ENCODE measurements at regions not wholly inside any gene's neighbourhood (a gene's known extent, or its start where the extent isn't known, plus 50 kb on each side); places are given as distances from the start of the nearest gene placed in this dataset.

- Histone ChIP-seq H3K56ac (replicated peaks; ENCODE audit: insufficient read length, low read depth, low read length) (no peak overlapping the region), H3K36me3 (ENCODE audit: control insufficient read depth in 2 of 4, insufficient read depth in 4 of 4, low read length in 3 of 4) (peaks cover 0 to 2% (median 0%) of the 10 kb centered on the region in 4 experiments; a peak in 1 of 8 replicates), H3K9ac (replicated peaks in 1 of 4; ENCODE audit: extremely low read depth in 1 of 4, low read depth in 3 of 4, low read length in 3 of 4) (no peak overlapping the region), H4K91ac (replicated peaks; ENCODE audit: insufficient read length, low read length) (no peak overlapping the region), H4K20me1 (replicated peaks in 1 of 2; ENCODE audit: control insufficient read depth in 1 of 2, insufficient read depth in 2 of 2, low read length in 2 of 2) (no peaks in the 10 kb centered on the region), H3K4ac (replicated peaks; ENCODE audit: insufficient read length, low read depth, low read length) (no peak overlapping the region), H3K9me3 (ENCODE audit: insufficient read depth in 2 of 2, low read depth in 1 of 2, low read length in 1 of 2) (peaks cover 3 to 7% of the 10 kb centered on the region in 2 experiments; a peak in 3 of 4 replicates), H2BK20ac (ENCODE audit: low read length) (no peak overlapping the region), H2BK12ac (ENCODE audit: low read depth, low read length) (no peak overlapping the region), H3K4me2 (ENCODE audit: insufficient read depth in 1 of 2, low read depth in 2 of 2, low read length in 2 of 2) (no peak overlapping the region), H3K79me2 (ENCODE audit: control insufficient read depth in 1 of 2, insufficient read depth in 2 of 2, low read length in 2 of 2) (no peaks in the 10 kb centered on the region), H4K8ac (ENCODE audit: extremely low read depth, insufficient read depth, low read length) (no peak overlapping the region), H3K79me1 (ENCODE audit: low read depth, low read length) (no peaks in the 10 kb centered on the region), H3K27me3 (replicated peaks in 1 of 4; ENCODE audit: control insufficient read depth in 3 of 4, extremely low read depth in 1 of 4, insufficient read depth in 3 of 4, low read length in 3 of 4) (no peaks in the 10 kb centered on the region), H2BK5ac (ENCODE audit: low read depth, low read length) (no peak overlapping the region), H3K14ac (ENCODE audit: insufficient read length) (no peak overlapping the region), H3K18ac (ENCODE audit: extremely low read depth, low read length) (no peak overlapping the region), H4K5ac (ENCODE audit: insufficient read length, low read depth, low read length) (no peak overlapping the region), H3K23me2 (ENCODE audit: low read depth, low read length) (no peaks in the 10 kb centered on the region), H2BK120ac (replicated peaks; ENCODE audit: low read depth, low read length) (no peak overlapping the region), H3K4me1 (replicated peaks in 1 of 4; ENCODE audit: control insufficient read depth in 3 of 4, insufficient read depth in 4 of 4, low read length in 3 of 4) (no peaks in the 10 kb centered on the region), H2AK5ac (ENCODE audit: low read depth, low read length) (no peak overlapping the region), H2BK15ac (ENCODE audit: low read length) (no peak overlapping the region), H3K4me3 (ENCODE audit: extremely low read depth in 1 of 4, insufficient read depth in 2 of 4, low read depth in 3 of 4, low read length in 4 of 4) (no peak overlapping the region), H3K27ac (ENCODE audit: low read depth, low read length) (no peak overlapping the region), H3K23ac (ENCODE audit: insufficient read length) (no peak overlapping the region), H2AFZ (ENCODE audit: low read length) (no peak overlapping the region)
- FAIRE-seq (no peak), DNase-seq (ENCODE audit: low read depth in 1 of 2, low spot score in 2 of 2) (no peak)
- CTCF ChIA-PET (ENCODE audit: partially characterized antibody) = no interaction called here
- POLR2A ChIA-PET (ENCODE audit: partially characterized antibody) = no interaction called here
- no peak for TF ChIP-seq POU5F1 (IDR thresholded peaks at IDR 0.05; ENCODE audit: low read depth, low read length)
- no peak for TF ChIP-seq SRF (IDR thresholded peaks at IDR 0.05; ENCODE audit: low read depth, low read length)
- no peak for TF ChIP-seq PHF8 (conservative IDR thresholded peaks at IDR 0.05; ENCODE audit: low read depth, low read length)
- no peak for TF ChIP-seq HDAC6 (IDR thresholded peaks at IDR 0.05; ENCODE audit: low read depth, low read length)
- no peak for TF ChIP-seq BRCA1 (IDR thresholded peaks at IDR 0.05; ENCODE audit: low read depth, low read length)
- no peak for TF ChIP-seq NRF1 (IDR thresholded peaks at IDR 0.05; ENCODE audit: low read depth, low read length)
- no peak for TF ChIP-seq HDAC2 (IDR thresholded peaks at IDR 0.05; ENCODE audit: borderline replicate concordance in 1 of 2, low read depth in 2 of 2, low read length in 2 of 2)
- no peak for TF ChIP-seq YY1 (IDR thresholded peaks at IDR 0.05; ENCODE audit: low read depth, low read length)
- no peak for TF ChIP-seq BCL11A (IDR thresholded peaks at IDR 0.05; ENCODE audit: low read depth in 2 of 2, low read length in 2 of 2)
- no peak for TF ChIP-seq POLR2A (IDR thresholded peaks at IDR 0.05; ENCODE audit: control extremely low read depth in 1 of 2, low read depth in 2 of 2, low read length in 2 of 2)
- TF ChIP-seq MAFK (IDR thresholded peaks at IDR 0.05; ENCODE audit: low read depth, low read length) = no peak
- TF ChIP-seq SIX5 (IDR thresholded peaks at IDR 0.05; ENCODE audit: low read depth, low read length) = no peak
- no peak for TF ChIP-seq CBX5 (IDR thresholded peaks at IDR 0.05; ENCODE audit: low read depth, low read length)
- no peak for TF ChIP-seq CBX8 (IDR thresholded peaks at IDR 0.05; ENCODE audit: borderline replicate concordance, low read depth, low read length)
- 93% methylated on average over 1 of the region's 1 CpG; no CpG with 5 or more reads in 1 of the 2 experiments for WGBS, 2 experiments (ENCODE audit: extremely low coverage in 1 of 2, insufficient coverage in 1 of 2, insufficient read length in 1 of 2, insufficient replicate concordance in 2 of 2, low coverage in 1 of 2, low lambda C conversion rate in 2 of 2, missing lambda C conversion rate in 1 of 2)
Measured at GRCh38 chr4:11900359-11900758, 471.7 kb upstream of the HS3ST1 start.
